Bronchial epithelial cell (primary cell): ENCODE measurements at regions not wholly inside any gene's neighbourhood (a gene's known extent, or its start where the extent isn't known, plus 50 kb on each side); places are given as distances from the start of the nearest gene placed in this dataset.

Experiments used
- DNase-seq: peaks from one replicate; pipeline ENCODE4 v3.0.0-alpha.2; 2010; ENCODE audit warnings: low read depth
- FAIRE-seq: peaks from 2 replicates; lab custom pipeline; 2011; peaks lifted over from hg19 to GRCh38; lab: Jason Lieb, UNC
- H3K27me3 ChIP-seq: 2 replicates; pipeline ENCODE4 v1.5.1; 2011; ENCODE audit warnings: low read length; ENCODE audit not compliant: control insufficient read depth, insufficient read depth
- H3K36me3 ChIP-seq: 2 replicates; pipeline ENCODE4 v1.5.1; 2011; ENCODE audit warnings: low read length; ENCODE audit not compliant: control insufficient read depth, insufficient read depth
- H3K4me3 ChIP-seq: 2 replicates; pipeline ENCODE4 v1.5.1; 2011; ENCODE audit warnings: mild to moderate bottlenecking, low read depth, low read length, control low read depth
- CTCF ChIP-seq: IDR thresholded peaks from 2 replicates; pipeline ENCODE4 v1.5.1; 2011; ENCODE audit warnings: mild to moderate bottlenecking, moderate library complexity, low read length, control low read depth, inconsistent platforms; ENCODE audit not compliant: insufficient read depth, severe bottlenecking

DNA sequence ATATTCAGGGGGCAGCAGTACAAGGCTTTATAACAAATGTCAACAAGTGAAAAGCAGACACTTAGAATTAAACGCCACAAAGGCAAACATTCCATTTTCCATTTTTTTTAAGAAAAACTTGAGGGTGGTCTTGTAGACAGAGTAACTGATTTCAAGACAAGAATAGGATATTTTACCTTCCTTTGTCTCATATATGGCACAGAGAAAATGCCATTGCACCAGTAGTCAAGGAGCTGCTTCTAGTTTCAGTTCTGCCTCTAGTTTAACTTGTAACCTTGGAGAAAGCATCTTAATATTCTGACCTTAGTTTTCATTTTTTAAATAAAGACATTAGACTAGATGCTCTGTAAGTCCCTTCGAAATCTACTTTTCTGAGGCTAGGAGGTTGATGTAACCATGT lies 355.3 kb upstream of the KCNN2 start:
- DNase-seq = no peak
- H3K27me3 ChIP-seq = no peaks in the 10 kb centered on the region
- no peaks in the 10 kb centered on the region for H3K36me3 ChIP-seq
- FAIRE-seq = no peak
- TF ChIP-seq CTCF = no peak
- no peak overlapping the region for H3K4me3 ChIP-seq

DNA sequence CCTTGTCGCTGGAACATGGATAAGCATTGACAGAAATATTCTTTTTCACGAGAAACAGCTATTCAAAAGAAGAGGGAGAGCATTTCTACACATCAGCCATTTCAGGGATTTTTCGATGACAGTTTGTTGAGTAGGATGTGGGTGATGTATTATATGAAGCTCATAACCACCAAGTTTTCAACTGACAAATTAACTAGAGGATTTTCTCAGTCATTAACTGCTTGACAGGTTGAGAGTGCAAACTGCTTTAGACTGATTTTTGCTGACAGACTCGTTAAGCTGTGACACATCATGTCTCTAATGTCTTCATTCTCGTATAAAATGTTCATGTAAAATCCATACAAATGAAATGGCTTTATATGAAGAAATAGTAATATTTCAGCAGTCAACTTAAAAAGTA lies 354.2 kb upstream of the KCNN2 start:
- no peak overlapping the region for H3K4me3 ChIP-seq
- DNase-seq (no peak), FAIRE-seq (no peak)
- no peak for TF ChIP-seq CTCF
- no peaks in the 10 kb centered on the region for H3K36me3 ChIP-seq
- no peaks in the 10 kb centered on the region for H3K27me3 ChIP-seq

- peak; percentile 29 for DNase-seq
- no peak for FAIRE-seq
- Histone ChIP-seq H3K27me3 (no peaks in the 10 kb centered on the region), H3K36me3 (no peaks in the 10 kb centered on the region), H3K4me3 (no peak overlapping the region)
- no peak for TF ChIP-seq CTCF
Measured at GRCh38 chr5:114010362-114010761, 351.5 kb upstream of the KCNN2 start.

DNA sequence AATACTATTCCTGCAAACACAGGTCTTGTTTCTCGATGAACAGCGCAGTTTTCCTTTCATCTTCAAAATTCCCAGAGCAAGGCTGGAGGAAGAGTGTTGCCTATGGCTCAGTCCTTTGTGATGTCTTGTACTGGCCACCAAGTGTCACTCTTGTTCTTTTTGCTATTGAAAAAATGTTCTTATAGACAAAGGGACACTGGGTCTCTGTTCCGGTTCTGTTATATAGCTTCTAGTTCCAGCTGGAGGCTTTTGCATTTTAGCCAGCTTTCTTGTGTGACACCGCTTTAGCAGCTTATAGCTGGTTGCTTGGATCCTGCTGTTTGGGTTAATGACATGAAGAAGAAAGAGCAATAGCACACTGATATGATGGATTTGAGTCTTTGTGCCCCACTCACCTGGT lies 343.7 kb upstream of the KCNN2 start:
- no peak overlapping the region for H3K4me3 ChIP-seq
- TF ChIP-seq CTCF = no peak
- H3K36me3 ChIP-seq = no peaks in the 10 kb centered on the region
- no peaks in the 10 kb centered on the region for H3K27me3 ChIP-seq
- FAIRE-seq (no peak), DNase-seq (no peak)

GRCh38 chr5:114038756-114039155 lies 323.1 kb upstream of the KCNN2 start:
- Histone ChIP-seq H3K4me3 (no peak overlapping the region), H3K36me3 (no peaks in the 10 kb centered on the region), H3K27me3 (no peaks in the 10 kb centered on the region)
- TF ChIP-seq CTCF = no peak
- DNase-seq (no peak), FAIRE-seq (no peak)

DNA sequence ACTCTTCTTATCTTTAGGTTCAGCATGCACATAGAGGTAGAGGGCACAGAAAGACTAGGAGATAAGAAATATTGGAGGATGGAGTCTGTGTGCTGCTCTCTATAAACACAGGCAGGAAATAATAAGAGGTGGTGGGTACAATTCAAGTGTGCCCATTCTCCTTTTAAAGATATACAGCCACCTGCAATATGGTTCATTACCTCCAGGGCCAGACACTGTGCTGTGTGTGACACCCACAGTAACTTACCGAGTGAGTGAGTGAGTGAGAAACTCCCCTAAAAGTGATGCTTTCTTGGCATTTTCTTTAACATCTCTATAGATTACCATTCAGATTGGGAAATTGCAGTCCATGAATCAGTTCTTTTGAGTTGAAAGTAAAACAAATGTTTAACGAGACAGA lies 311.8 kb upstream of the KCNN2 start:
- no peaks in the 10 kb centered on the region for H3K36me3 ChIP-seq
- FAIRE-seq (no peak), DNase-seq (no peak)
- peaks cover 4% of the 10 kb centered on the region for H3K27me3 ChIP-seq
- TF ChIP-seq CTCF = no peak
- no peak overlapping the region for H3K4me3 ChIP-seq
